H9 (cell line): ENCODE measurements at regions not wholly inside any gene's neighbourhood (a gene's known extent, or its start where the extent isn't known, plus 50 kb on each side); places are given as distances from the start of the nearest gene placed in this dataset.

Experiments
- DNase-seq: peaks from one replicate; pipeline ENCODE4 v3.0.0-alpha.2; 2017
- H2AFZ ChIP-seq: one replicate; pipeline ENCODE4 v1.6.1; 2013; ENCODE audit warnings: mild to moderate bottlenecking, low read length, control low read depth, moderate library complexity
- H2AK5ac ChIP-seq: 2 replicates; pipeline ENCODE4 v1.6.1; 2013; ENCODE audit warnings: low read length, control low read depth, mixed read lengths; ENCODE audit not compliant: insufficient read length
- H2BK120ac ChIP-seq: one replicate; pipeline ENCODE4 v1.6.1; 2013; ENCODE audit warnings: low read depth, mild to moderate bottlenecking, low read length, control low read depth, inconsistent platforms; ENCODE audit not compliant: poor library complexity, severe bottlenecking
- H2BK12ac ChIP-seq: 2 replicates; pipeline ENCODE4 v1.6.1; 2013; ENCODE audit warnings: low read length, control low read depth, mixed read lengths, low read depth; ENCODE audit not compliant: insufficient read length
- H2BK15ac ChIP-seq: 2 replicates; pipeline ENCODE4 v1.6.1; 2013; ENCODE audit warnings: low read depth, low read length, control low read depth
- H2BK20ac ChIP-seq: one replicate; pipeline ENCODE4 v1.6.1; 2013; ENCODE audit warnings: low read depth, mild to moderate bottlenecking, low read length, control low read depth, inconsistent platforms; ENCODE audit not compliant: poor library complexity, severe bottlenecking
- H2BK5ac ChIP-seq: 2 replicates; pipeline ENCODE4 v1.6.1; 2013; ENCODE audit warnings: low read length, control low read depth, mixed read lengths; ENCODE audit not compliant: insufficient read length
- H3K14ac ChIP-seq: 2 replicates; pipeline ENCODE4 v1.6.1; 2013; ENCODE audit warnings: low read length, control low read depth; ENCODE audit not compliant: insufficient read depth
- H3K18ac ChIP-seq: 2 replicates; pipeline ENCODE4 v1.6.1; 2013; ENCODE audit warnings: low read depth, mild to moderate bottlenecking, mixed read lengths, low read length, control low read depth; ENCODE audit not compliant: insufficient read length
- H3K23ac ChIP-seq: 2 replicates; pipeline ENCODE4 v1.6.1; 2013; ENCODE audit warnings: low read length, control low read depth, mixed read lengths, low read depth; ENCODE audit not compliant: insufficient read length
- H3K23me2 ChIP-seq: 2 replicates; pipeline ENCODE4 v1.6.1; 2013; ENCODE audit warnings: low read depth, mild to moderate bottlenecking, mixed read lengths, low read length, control low read depth; ENCODE audit not compliant: insufficient read length, poor library complexity, severe bottlenecking
- H3K27ac ChIP-seq: 2 replicates; pipeline ENCODE4 v1.5.1; 2013; ENCODE audit warnings: low read length, control low read depth, mixed read lengths, low read depth; ENCODE audit not compliant: insufficient read length
- H3K27me3 ChIP-seq: 2 replicates; pipeline ENCODE4 v1.6.1; 2013; ENCODE audit warnings: low read length, control low read depth, inconsistent platforms; ENCODE audit not compliant: insufficient read depth
- H3K4ac ChIP-seq: 2 replicates; pipeline ENCODE4 v1.6.1; 2013; ENCODE audit warnings: low read depth, mild to moderate bottlenecking, control low read depth, inconsistent platforms, low read length, moderate library complexity
- H3K4me1 ChIP-seq: 2 replicates; pipeline ENCODE4 v1.6.1; 2013; ENCODE audit warnings: low read length, control low read depth, inconsistent platforms; ENCODE audit not compliant: insufficient read depth
- H3K4me2 ChIP-seq: 2 replicates; pipeline ENCODE4 v1.6.1; 2013; ENCODE audit warnings: low read length, control low read depth, mixed read lengths; ENCODE audit not compliant: insufficient read length, insufficient read depth
- H3K56ac ChIP-seq: 2 replicates; pipeline ENCODE4 v1.6.1; 2013; ENCODE audit warnings: low read depth, mild to moderate bottlenecking, mixed read lengths, low read length, control low read depth; ENCODE audit not compliant: insufficient read length
- H3K79me1 ChIP-seq: 2 replicates; pipeline ENCODE4 v1.6.1; 2013; ENCODE audit warnings: low read depth, mild to moderate bottlenecking, moderate library complexity, low read length, control low read depth, inconsistent platforms; ENCODE audit not compliant: insufficient read depth, poor library complexity, severe bottlenecking
- H3K79me2 ChIP-seq: 2 replicates; pipeline ENCODE4 v1.6.1; 2013; ENCODE audit warnings: low read length, control low read depth, inconsistent platforms; ENCODE audit not compliant: insufficient read depth
- H3K9ac ChIP-seq: 2 replicates; pipeline ENCODE4 v1.6.1; 2013; ENCODE audit warnings: low read length, control low read depth, mixed read lengths; ENCODE audit not compliant: insufficient read length; ENCODE audit errors: extremely low read depth
- H3K9me3 ChIP-seq: one replicate; pipeline ENCODE4 v1.6.1; 2013; ENCODE audit warnings: low read depth, low read length, inconsistent platforms; ENCODE audit not compliant: control insufficient read depth
- H3T11ph ChIP-seq: one replicate; pipeline ENCODE4 v1.6.1; 2013; ENCODE audit warnings: mild to moderate bottlenecking, low read length, control low read depth, inconsistent platforms
- H4K20me1 ChIP-seq: one replicate; pipeline ENCODE4 v1.6.1; 2013; ENCODE audit not compliant: control insufficient read depth, insufficient read length, insufficient read depth
- H4K5ac ChIP-seq: 2 replicates; pipeline ENCODE4 v1.6.1; 2013; ENCODE audit warnings: low read depth, mild to moderate bottlenecking, mixed read lengths, low read length, control low read depth; ENCODE audit not compliant: insufficient read length
- H4K8ac ChIP-seq: replicated peaks from 2 replicates; pipeline ENCODE4 v1.6.1; 2013; ENCODE audit warnings: low read length, control low read depth, mixed read lengths, low read depth; ENCODE audit not compliant: insufficient read length
- H4K91ac ChIP-seq: 2 replicates; pipeline ENCODE4 v1.6.1; 2013; ENCODE audit warnings: low read depth, mild to moderate bottlenecking, moderate library complexity, mixed read lengths, low read length, control low read depth; ENCODE audit not compliant: insufficient read length
- H3K27ac Mint-ChIP-seq, 3 experiments: 2 replicates in 2 of 3; 3 replicates in 1 of 3; pipeline ENCODE4 v1.8.0; 2020 to 2021; ENCODE audit warnings: mixed read lengths in 3 of 3, mild to moderate bottlenecking in 1 of 3, moderate library complexity in 1 of 3
- H3K27me3 Mint-ChIP-seq: 2 replicates; pipeline ENCODE4 v1.8.0; 2021; ENCODE audit warnings: low read depth, mild to moderate bottlenecking, moderate library complexity, mixed read lengths
- H3K36me3 Mint-ChIP-seq, 3 experiments: 2 replicates in 2 of 3; 3 replicates in 1 of 3; pipeline ENCODE4 v1.8.0; 2020 to 2021; ENCODE audit warnings: low read depth in 3 of 3, mixed read lengths in 3 of 3; ENCODE audit not compliant: insufficient read depth in 1 of 3
- H3K4me1 Mint-ChIP-seq, 2 experiments: 2 replicates each; pipeline ENCODE4 v1.8.0; 2020; ENCODE audit warnings: mixed read lengths in 2 of 2
- H3K4me3 Mint-ChIP-seq, 2 experiments: 2 replicates in 1 of 2; 3 replicates in 1 of 2; pipeline ENCODE4 v1.8.0; 2020 to 2021; ENCODE audit warnings: mild to moderate bottlenecking in 2 of 2, mixed read lengths in 2 of 2, moderate library complexity in 1 of 2
- H3K9me3 Mint-ChIP-seq, 2 experiments: 2 replicates in 1 of 2; 3 replicates in 1 of 2; pipeline ENCODE4 v1.8.0; 2020; ENCODE audit warnings: mild to moderate bottlenecking in 2 of 2, mixed read lengths in 2 of 2, moderate library complexity in 1 of 2
- WGBS: extraction: QIAGEN DNeasy Blood & Tissue Kit; methylation state at CpG from one replicate; pipeline ENCODE4 v1.1.7; 2013; ENCODE audit warnings: missing lambda C conversion rate, low lambda C conversion rate, mixed read lengths; ENCODE audit not compliant: insufficient read length; ENCODE audit errors: extremely low coverage; 5-methylcytosine and 5-hydroxymethylcytosine counted together
- TF ChIP-seq, protein P1 (sequence below): fragments of 200-600 bp; sonication (generic); conservative IDR thresholded peaks from 3 replicates; pipeline ENCODE4 v1.8.0; 2021; ENCODE audit warnings: antibody characterized with exemption, mild to moderate bottlenecking

DNA sequence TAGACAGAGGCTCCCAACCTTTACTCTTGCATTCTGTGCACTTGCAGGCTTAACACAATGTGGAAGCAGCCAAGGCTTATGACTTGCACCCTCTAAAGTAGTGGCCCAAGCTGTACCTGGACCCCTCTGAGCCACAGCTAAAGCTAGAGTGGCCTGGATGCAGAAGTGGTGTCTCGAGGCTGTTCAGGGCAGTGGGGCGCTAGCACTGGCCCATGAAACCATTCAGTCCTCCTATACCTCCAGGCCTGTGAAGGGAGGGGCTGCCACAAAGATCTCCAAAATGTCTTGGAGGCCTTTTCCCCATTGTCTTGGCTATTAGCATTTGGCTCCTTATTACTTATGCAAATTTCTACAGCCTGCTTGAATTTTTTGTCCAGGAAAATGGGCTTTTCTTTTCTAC lies 207.7 kb downstream of the OSR1 start:
- Histone ChIP-seq H2BK5ac (no peak overlapping the region), H3K4ac (no peak overlapping the region), H3K56ac (no peak overlapping the region), H2BK12ac (no peak overlapping the region), H4K91ac (no peak overlapping the region), H4K20me1 (no peaks in the 10 kb centered on the region), H3K9ac (no peak overlapping the region), H3K27me3 (no peaks in the 10 kb centered on the region), H3K79me1 (no peaks in the 10 kb centered on the region), H3K18ac (no peak overlapping the region), H2BK15ac (no peak overlapping the region), H3T11ph (no peak overlapping the region), H3K27ac (no peak overlapping the region), H2AK5ac (no peak overlapping the region), H3K9me3 (peaks cover 8% of the 10 kb centered on the region), H3K4me2 (no peak overlapping the region), H3K79me2 (no peaks in the 10 kb centered on the region), H3K23ac (no peak overlapping the region), H2AFZ (no peak overlapping the region), H4K5ac (no peak overlapping the region), H4K8ac (no peak overlapping the region), H3K14ac (no peak overlapping the region), H2BK120ac (no peak overlapping the region), H3K4me1 (no peaks in the 10 kb centered on the region), H2BK20ac (no peak overlapping the region), H3K23me2 (no peaks in the 10 kb centered on the region)
- WGBS: no CpG with 5 or more reads among the region's 2 CpGs
- Mint-ChIP-seq H3K4me3 (no peak overlapping the region), H3K36me3 (peaks cover 15 to 36% (median 30%) of the 10 kb centered on the region in 3 experiments), H3K9me3 (peaks cover 31% of the 10 kb centered on the region in 2 experiments), H3K27ac (no peak overlapping the region), H3K4me1 (no peaks in the 10 kb centered on the region), H3K27me3 (no peaks in the 10 kb centered on the region; the same call in 1 of the 2 replicates)
- TF ChIP-seq, protein P1, sequence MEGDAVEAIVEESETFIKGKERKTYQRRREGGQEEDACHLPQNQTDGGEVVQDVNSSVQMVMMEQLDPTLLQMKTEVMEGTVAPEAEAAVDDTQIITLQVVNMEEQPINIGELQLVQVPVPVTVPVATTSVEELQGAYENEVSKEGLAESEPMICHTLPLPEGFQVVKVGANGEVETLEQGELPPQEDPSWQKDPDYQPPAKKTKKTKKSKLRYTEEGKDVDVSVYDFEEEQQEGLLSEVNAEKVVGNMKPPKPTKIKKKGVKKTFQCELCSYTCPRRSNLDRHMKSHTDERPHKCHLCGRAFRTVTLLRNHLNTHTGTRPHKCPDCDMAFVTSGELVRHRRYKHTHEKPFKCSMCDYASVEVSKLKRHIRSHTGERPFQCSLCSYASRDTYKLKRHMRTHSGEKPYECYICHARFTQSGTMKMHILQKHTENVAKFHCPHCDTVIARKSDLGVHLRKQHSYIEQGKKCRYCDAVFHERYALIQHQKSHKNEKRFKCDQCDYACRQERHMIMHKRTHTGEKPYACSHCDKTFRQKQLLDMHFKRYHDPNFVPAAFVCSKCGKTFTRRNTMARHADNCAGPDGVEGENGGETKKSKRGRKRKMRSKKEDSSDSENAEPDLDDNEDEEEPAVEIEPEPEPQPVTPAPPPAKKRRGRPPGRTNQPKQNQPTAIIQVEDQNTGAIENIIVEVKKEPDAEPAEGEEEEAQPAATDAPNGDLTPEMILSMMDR: no peak
- DNase-seq: no peak
